ENCODE measurements at regions not wholly inside any gene's neighbourhood (a gene's known extent, or its start where the extent isn't known, plus 50 kb on each side); places are given as distances from the start of the nearest gene placed in this dataset.

DNA sequence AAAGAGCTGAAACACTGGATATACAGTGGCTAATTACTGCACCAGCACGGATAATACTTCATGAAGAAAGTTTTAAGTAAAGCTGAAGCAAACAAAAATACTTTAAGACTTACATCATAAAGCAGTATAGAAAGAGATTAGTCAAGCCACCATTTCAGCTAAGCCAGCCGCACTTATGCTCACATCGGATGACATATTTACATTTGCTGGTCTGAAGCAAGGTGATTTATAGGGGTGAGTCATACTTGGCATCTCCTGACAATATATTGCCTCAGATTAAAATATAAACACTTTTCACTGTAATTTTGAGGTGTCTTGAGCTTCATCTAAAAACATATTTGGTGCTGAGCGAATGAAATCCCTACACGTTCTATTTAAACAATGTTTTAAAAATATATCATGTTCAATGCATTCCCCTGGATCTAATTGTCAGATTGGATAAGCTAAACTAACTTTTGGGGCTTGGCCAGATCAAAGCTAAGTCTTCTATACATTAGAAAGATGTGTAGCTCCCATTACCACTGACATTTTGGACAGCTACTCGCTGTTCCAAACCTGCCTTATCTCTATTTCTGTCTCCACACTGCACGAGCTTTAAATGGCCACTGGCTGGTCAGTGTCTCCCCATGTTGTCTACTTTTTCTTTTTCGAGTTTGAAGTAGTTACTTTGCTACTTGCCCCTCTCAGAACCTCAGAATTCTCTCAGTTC is 103.2 kb downstream of the VCX2 start:
- Histone ChIP-seq H3K4me3 (ENCODE audit: low read length) (no peak overlapping the region), H2AFZ (ENCODE audit: low read length) (no peak overlapping the region), H3K27me3 (ENCODE audit: low read length) (no peaks in the 10 kb centered on the region), H3K9ac (ENCODE audit: low read length) (no peak overlapping the region), H3K9me2 (replicated peaks; ENCODE audit: insufficient read depth, low read length) (no peaks in the 10 kb centered on the region), H3K36me3 (ENCODE audit: insufficient read depth, low read length) (no peaks in the 10 kb centered on the region), H4K20me1 (ENCODE audit: insufficient read depth, low read depth, low read length) (peaks cover 14% of the 10 kb centered on the region), H3K27ac (ENCODE audit: low read length) (no peak overlapping the region), H3K4me2 (ENCODE audit: low read depth, low read length, poor library complexity, severe bottlenecking) (no peak overlapping the region), H3K9me3 (ENCODE audit: low read length) (no peaks in the 10 kb centered on the region), H3K4me1 (ENCODE audit: low read length) (no peaks in the 10 kb centered on the region), H3K79me2 (ENCODE audit: low read length) (no peaks in the 10 kb centered on the region)
- no peak for DNase-seq

DNA sequence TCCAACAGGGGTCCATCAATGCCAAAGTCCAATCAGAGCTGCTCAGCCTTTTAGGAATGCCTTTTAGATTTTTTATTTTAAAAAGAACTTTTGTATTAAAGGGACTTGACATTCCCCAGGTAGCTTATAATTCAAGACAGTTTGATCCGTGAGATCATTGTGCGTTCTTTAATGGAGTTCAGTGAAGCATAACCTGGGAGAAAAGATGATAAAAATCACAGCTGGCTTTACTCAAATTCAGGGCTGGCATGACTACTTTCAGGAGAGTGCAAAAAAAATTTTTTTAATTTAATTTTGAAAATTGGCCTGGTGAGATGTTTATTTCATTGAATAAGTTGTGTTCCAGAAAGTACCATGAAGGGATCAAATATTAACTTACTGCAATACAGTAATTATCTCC is 118.2 kb downstream of the VCX2 start:
- no peak overlapping the region for H2AFZ ChIP-seq (ENCODE audit: low read length)
- H4K20me1 ChIP-seq (ENCODE audit: insufficient read depth, low read depth, low read length) = peaks cover 19% of the 10 kb centered on the region
- no peaks in the 10 kb centered on the region for H3K9me3 ChIP-seq (ENCODE audit: low read length)
- H3K79me2 ChIP-seq (ENCODE audit: low read length) = no peaks in the 10 kb centered on the region
- no peak overlapping the region for H3K4me2 ChIP-seq (ENCODE audit: low read depth, low read length, poor library complexity, severe bottlenecking)
- no peak for DNase-seq
- H3K4me1 ChIP-seq (ENCODE audit: low read length) = no peaks in the 10 kb centered on the region
- no peak overlapping the region for H3K4me3 ChIP-seq (ENCODE audit: low read length)
- H3K9me2 ChIP-seq (replicated peaks; ENCODE audit: insufficient read depth, low read length) = no peaks in the 10 kb centered on the region
- H3K36me3 ChIP-seq (ENCODE audit: insufficient read depth, low read length) = no peaks in the 10 kb centered on the region
- no peak overlapping the region for H3K9ac ChIP-seq (ENCODE audit: low read length)
- H3K27ac ChIP-seq (ENCODE audit: low read length) = no peak overlapping the region
- H3K27me3 ChIP-seq (ENCODE audit: low read length) = no peaks in the 10 kb centered on the region

GRCh38 chrX:8049827-8050226 is 121.2 kb downstream of the VCX2 start:
- no peak overlapping the region for H3K4me3 ChIP-seq (ENCODE audit: low read length)
- no peaks in the 10 kb centered on the region for H3K36me3 ChIP-seq (ENCODE audit: insufficient read depth, low read length)
- no peak overlapping the region for H3K27ac ChIP-seq (ENCODE audit: low read length)
- H3K9ac ChIP-seq (ENCODE audit: low read length) = no peak overlapping the region
- H3K4me1 ChIP-seq (ENCODE audit: low read length) = no peaks in the 10 kb centered on the region
- no peaks in the 10 kb centered on the region for H3K79me2 ChIP-seq (ENCODE audit: low read length)
- H3K4me2 ChIP-seq (ENCODE audit: low read depth, low read length, poor library complexity, severe bottlenecking) = no peak overlapping the region
- no peaks in the 10 kb centered on the region for H3K9me3 ChIP-seq (ENCODE audit: low read length)
- peaks cover 26% of the 10 kb centered on the region for H4K20me1 ChIP-seq (ENCODE audit: insufficient read depth, low read depth, low read length)
- H3K9me2 ChIP-seq (replicated peaks; ENCODE audit: insufficient read depth, low read length) = no peaks in the 10 kb centered on the region
- no peak for DNase-seq
- H2AFZ ChIP-seq (ENCODE audit: low read length) = no peak overlapping the region
- no peaks in the 10 kb centered on the region for H3K27me3 ChIP-seq (ENCODE audit: low read length)

- no peaks in the 10 kb centered on the region for H3K36me3 ChIP-seq (ENCODE audit: insufficient read depth, low read length)
- H3K79me2 ChIP-seq (ENCODE audit: low read length) = no peaks in the 10 kb centered on the region
- no peaks in the 10 kb centered on the region for H3K9me2 ChIP-seq (replicated peaks; ENCODE audit: insufficient read depth, low read length)
- H3K4me2 ChIP-seq (ENCODE audit: low read depth, low read length, poor library complexity, severe bottlenecking) = no peak overlapping the region
- DNase-seq = no peak
- H3K9me3 ChIP-seq (ENCODE audit: low read length) = no peaks in the 10 kb centered on the region
- peaks cover 26% of the 10 kb centered on the region for H4K20me1 ChIP-seq (ENCODE audit: insufficient read depth, low read depth, low read length)
- H2AFZ ChIP-seq (ENCODE audit: low read length) = no peak overlapping the region
- no peak overlapping the region for H3K27ac ChIP-seq (ENCODE audit: low read length)
- H3K9ac ChIP-seq (ENCODE audit: low read length) = no peak overlapping the region
- H3K27me3 ChIP-seq (ENCODE audit: low read length) = no peaks in the 10 kb centered on the region
- no peak overlapping the region for H3K4me3 ChIP-seq (ENCODE audit: low read length)
- no peaks in the 10 kb centered on the region for H3K4me1 ChIP-seq (ENCODE audit: low read length)
These were observed 121.3 kb upstream of the PNPLA4 start for GRCh38 chrX:8048466-8048865.

- Histone ChIP-seq H2AFZ (ENCODE audit: low read length) (no peak overlapping the region), H3K27ac (ENCODE audit: low read length) (no peak overlapping the region), H3K36me3 (ENCODE audit: insufficient read depth, low read length) (no peaks in the 10 kb centered on the region), H3K4me3 (ENCODE audit: low read length) (no peak overlapping the region), H3K9me2 (replicated peaks; ENCODE audit: insufficient read depth, low read length) (no peaks in the 10 kb centered on the region), H3K9me3 (ENCODE audit: low read length) (no peaks in the 10 kb centered on the region), H3K4me2 (ENCODE audit: low read depth, low read length, poor library complexity, severe bottlenecking) (no peak overlapping the region), H4K20me1 (ENCODE audit: insufficient read depth, low read depth, low read length) (peaks cover 39% of the 10 kb centered on the region), H3K27me3 (ENCODE audit: low read length) (no peaks in the 10 kb centered on the region), H3K9ac (ENCODE audit: low read length) (no peak overlapping the region), H3K79me2 (ENCODE audit: low read length) (no peaks in the 10 kb centered on the region), H3K4me1 (ENCODE audit: low read length) (peaks cover 4% of the 10 kb centered on the region)
- no peak for DNase-seq
These were observed 117.7 kb upstream of the PNPLA4 start for GRCh38 chrX:8044947-8045346.

GRCh38 chrX:8043546-8043945 is 116.3 kb upstream of the PNPLA4 start:
- H3K36me3 ChIP-seq (ENCODE audit: insufficient read depth, low read length) = no peaks in the 10 kb centered on the region
- no peaks in the 10 kb centered on the region for H3K9me3 ChIP-seq (ENCODE audit: low read length)
- peaks cover 4% of the 10 kb centered on the region for H3K4me1 ChIP-seq (ENCODE audit: low read length)
- H3K9ac ChIP-seq (ENCODE audit: low read length) = no peak overlapping the region
- DNase-seq = no peak
- H4K20me1 ChIP-seq (ENCODE audit: insufficient read depth, low read depth, low read length) = peaks cover 27% of the 10 kb centered on the region
- no peak overlapping the region for H3K4me2 ChIP-seq (ENCODE audit: low read depth, low read length, poor library complexity, severe bottlenecking)
- H3K4me3 ChIP-seq (ENCODE audit: low read length) = no peak overlapping the region
- H3K27ac ChIP-seq (ENCODE audit: low read length) = no peak overlapping the region
- no peaks in the 10 kb centered on the region for H3K9me2 ChIP-seq (replicated peaks; ENCODE audit: insufficient read depth, low read length)
- no peaks in the 10 kb centered on the region for H3K27me3 ChIP-seq (ENCODE audit: low read length)
- no peaks in the 10 kb centered on the region for H3K79me2 ChIP-seq (ENCODE audit: low read length)
- no peak overlapping the region for H2AFZ ChIP-seq (ENCODE audit: low read length)

GRCh38 chrX:8043121-8043520 is 115.9 kb upstream of the PNPLA4 start:
- Histone ChIP-seq H3K9me3 (ENCODE audit: low read length) (no peaks in the 10 kb centered on the region), H3K4me1 (ENCODE audit: low read length) (peaks cover 4% of the 10 kb centered on the region), H3K79me2 (ENCODE audit: low read length) (no peaks in the 10 kb centered on the region), H3K4me3 (ENCODE audit: low read length) (no peak overlapping the region), H3K27me3 (ENCODE audit: low read length) (no peaks in the 10 kb centered on the region), H4K20me1 (ENCODE audit: insufficient read depth, low read depth, low read length) (peaks cover 25% of the 10 kb centered on the region), H3K9me2 (replicated peaks; ENCODE audit: insufficient read depth, low read length) (no peaks in the 10 kb centered on the region), H3K9ac (ENCODE audit: low read length) (no peak overlapping the region), H3K4me2 (ENCODE audit: low read depth, low read length, poor library complexity, severe bottlenecking) (no peak overlapping the region), H3K27ac (ENCODE audit: low read length) (no peak overlapping the region), H2AFZ (ENCODE audit: low read length) (no peak overlapping the region), H3K36me3 (ENCODE audit: insufficient read depth, low read length) (no peaks in the 10 kb centered on the region)
- no peak for DNase-seq

DNA sequence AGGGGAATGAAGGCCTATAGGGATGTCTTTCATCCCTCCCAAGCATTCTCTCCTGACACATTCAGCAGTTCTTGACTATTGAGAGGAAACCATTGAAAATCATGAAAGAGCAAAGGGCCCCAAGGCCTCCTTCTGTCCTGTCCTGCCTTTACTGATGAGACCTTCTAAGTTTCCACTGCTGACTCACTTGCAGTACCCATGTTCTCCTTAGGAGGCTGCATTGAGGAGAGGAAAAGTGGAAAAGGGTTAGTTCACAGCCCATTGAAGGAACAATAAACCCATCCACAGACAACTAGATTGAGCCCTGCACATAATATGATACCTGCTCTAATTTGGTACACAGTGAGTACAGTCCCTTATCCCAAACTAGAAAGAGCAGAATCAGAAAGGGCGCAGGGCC is 115.1 kb upstream of the PNPLA4 start:
- Histone ChIP-seq H3K9ac (ENCODE audit: low read length) (no peak overlapping the region), H3K9me3 (ENCODE audit: low read length) (no peaks in the 10 kb centered on the region), H3K4me2 (ENCODE audit: low read depth, low read length, poor library complexity, severe bottlenecking) (no peak overlapping the region), H3K9me2 (replicated peaks; ENCODE audit: insufficient read depth, low read length) (no peaks in the 10 kb centered on the region), H4K20me1 (ENCODE audit: insufficient read depth, low read depth, low read length) (peaks cover 28% of the 10 kb centered on the region), H3K27me3 (ENCODE audit: low read length) (no peaks in the 10 kb centered on the region), H3K79me2 (ENCODE audit: low read length) (no peaks in the 10 kb centered on the region), H3K36me3 (ENCODE audit: insufficient read depth, low read length) (no peaks in the 10 kb centered on the region), H2AFZ (ENCODE audit: low read length) (no peak overlapping the region), H3K27ac (ENCODE audit: low read length) (no peak overlapping the region), H3K4me1 (ENCODE audit: low read length) (peaks cover 4% of the 10 kb centered on the region), H3K4me3 (ENCODE audit: low read length) (no peak overlapping the region)
- DNase-seq = peak; percentile 49

All from Karpas-422 (cell line).